ENCODE measurements at regions not wholly inside any gene's neighbourhood (a gene's known extent, or its start where the extent isn't known, plus 50 kb on each side); places are given as distances from the start of the nearest gene placed in this dataset.

DNA sequence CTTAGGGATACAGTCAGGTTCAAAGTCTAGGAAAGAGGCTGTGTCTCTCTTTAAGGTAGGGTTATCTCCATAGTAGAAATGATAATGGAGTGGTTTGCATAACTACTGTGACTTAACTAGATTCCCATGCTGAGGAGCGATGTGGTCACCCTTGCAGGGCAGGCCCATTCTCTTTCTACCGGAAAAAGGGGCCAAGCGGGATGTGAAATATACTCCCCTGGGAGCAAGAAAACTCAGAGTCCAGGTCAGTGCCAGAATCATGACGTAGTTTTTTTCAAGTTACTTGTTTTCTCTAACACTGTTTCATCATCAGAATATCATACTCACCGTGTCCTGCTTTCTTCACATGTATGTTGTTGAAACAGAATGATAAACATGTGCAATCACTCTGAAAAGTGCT, 649.0 kb upstream of the ANKRD30A start:
- TF ChIP-seq, protein P1, sequence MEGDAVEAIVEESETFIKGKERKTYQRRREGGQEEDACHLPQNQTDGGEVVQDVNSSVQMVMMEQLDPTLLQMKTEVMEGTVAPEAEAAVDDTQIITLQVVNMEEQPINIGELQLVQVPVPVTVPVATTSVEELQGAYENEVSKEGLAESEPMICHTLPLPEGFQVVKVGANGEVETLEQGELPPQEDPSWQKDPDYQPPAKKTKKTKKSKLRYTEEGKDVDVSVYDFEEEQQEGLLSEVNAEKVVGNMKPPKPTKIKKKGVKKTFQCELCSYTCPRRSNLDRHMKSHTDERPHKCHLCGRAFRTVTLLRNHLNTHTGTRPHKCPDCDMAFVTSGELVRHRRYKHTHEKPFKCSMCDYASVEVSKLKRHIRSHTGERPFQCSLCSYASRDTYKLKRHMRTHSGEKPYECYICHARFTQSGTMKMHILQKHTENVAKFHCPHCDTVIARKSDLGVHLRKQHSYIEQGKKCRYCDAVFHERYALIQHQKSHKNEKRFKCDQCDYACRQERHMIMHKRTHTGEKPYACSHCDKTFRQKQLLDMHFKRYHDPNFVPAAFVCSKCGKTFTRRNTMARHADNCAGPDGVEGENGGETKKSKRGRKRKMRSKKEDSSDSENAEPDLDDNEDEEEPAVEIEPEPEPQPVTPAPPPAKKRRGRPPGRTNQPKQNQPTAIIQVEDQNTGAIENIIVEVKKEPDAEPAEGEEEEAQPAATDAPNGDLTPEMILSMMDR (IDR thresholded peaks at IDR 0.05) = no peak
- H3K9me3 Mint-ChIP-seq (ENCODE audit: low read depth) = no peaks in the 10 kb centered on the region
- DNase-seq (ENCODE audit: low spot score) = no peak
- H3K27me3 Mint-ChIP-seq (ENCODE audit: low read depth) = no peaks in the 10 kb centered on the region
- H3K36me3 Mint-ChIP-seq (ENCODE audit: low read depth) = no peaks in the 10 kb centered on the region
- no peak overlapping the region for H3K27ac Mint-ChIP-seq (ENCODE audit: unreplicated experiment)
- peaks cover 4% of the 10 kb centered on the region for H3K4me1 Mint-ChIP-seq (ENCODE audit: low read depth)
- H3K4me3 Mint-ChIP-seq (ENCODE audit: unreplicated experiment) = no peak overlapping the region

DNA sequence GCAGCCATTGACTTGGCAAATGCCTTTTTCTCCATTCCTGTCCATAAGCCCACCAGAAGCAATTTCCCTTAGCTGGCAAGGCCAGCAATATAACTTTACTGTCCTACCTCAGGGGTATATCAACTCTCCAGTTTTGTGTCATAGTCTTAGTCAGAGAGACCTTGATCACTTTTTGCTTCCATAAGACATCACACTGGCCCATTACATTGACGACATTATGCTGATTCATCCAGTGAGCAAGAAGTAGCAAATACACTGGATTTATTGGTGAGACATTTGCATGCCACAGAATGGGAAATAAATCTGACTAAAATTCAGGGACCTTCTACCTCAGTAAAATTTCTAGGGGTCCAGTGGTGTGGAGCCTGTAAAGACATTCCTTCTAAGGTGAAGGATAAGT, 649.7 kb upstream of the ANKRD30A start:
- H3K27ac Mint-ChIP-seq (ENCODE audit: unreplicated experiment) = no peak overlapping the region
- no peaks in the 10 kb centered on the region for H3K36me3 Mint-ChIP-seq (ENCODE audit: low read depth)
- H3K27me3 Mint-ChIP-seq (ENCODE audit: low read depth) = no peaks in the 10 kb centered on the region
- TF ChIP-seq, protein P1 (IDR thresholded peaks at IDR 0.05) = no peak
- no peak overlapping the region for H3K4me3 Mint-ChIP-seq (ENCODE audit: unreplicated experiment)
- no peaks in the 10 kb centered on the region for H3K9me3 Mint-ChIP-seq (ENCODE audit: low read depth)
- no peak for DNase-seq (ENCODE audit: low spot score)
- peaks cover 6% of the 10 kb centered on the region for H3K4me1 Mint-ChIP-seq (ENCODE audit: low read depth)

DNA sequence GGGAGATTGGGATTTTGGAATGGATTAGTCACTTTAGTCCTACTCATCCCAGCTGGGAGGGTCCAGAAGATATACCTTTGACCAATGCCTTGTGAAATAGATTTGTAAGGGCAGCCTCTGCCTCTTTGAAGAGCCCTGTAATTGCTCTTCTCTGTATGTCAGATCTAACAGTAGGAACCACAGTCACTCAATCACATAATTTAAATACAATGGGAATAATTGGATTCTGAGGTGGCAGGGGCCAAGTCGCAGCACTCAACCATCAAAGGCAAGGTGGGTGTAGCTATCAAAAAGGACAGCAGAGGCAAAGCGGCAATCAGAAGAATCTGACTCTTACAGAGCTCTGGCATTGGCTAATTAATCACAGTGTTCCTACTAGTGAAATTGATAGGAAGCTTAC, 650.9 kb upstream of the ANKRD30A start:
- no peaks in the 10 kb centered on the region for H3K9me3 Mint-ChIP-seq (ENCODE audit: low read depth)
- no peak for DNase-seq (ENCODE audit: low spot score)
- no peaks in the 10 kb centered on the region for H3K36me3 Mint-ChIP-seq (ENCODE audit: low read depth)
- no peak overlapping the region for H3K4me3 Mint-ChIP-seq (ENCODE audit: unreplicated experiment)
- TF ChIP-seq, protein P1 (IDR thresholded peaks at IDR 0.05) = no peak
- H3K27ac Mint-ChIP-seq (ENCODE audit: unreplicated experiment) = no peak overlapping the region
- H3K27me3 Mint-ChIP-seq (ENCODE audit: low read depth) = no peaks in the 10 kb centered on the region
- H3K4me1 Mint-ChIP-seq (ENCODE audit: low read depth) = peaks cover 6% of the 10 kb centered on the region

DNA sequence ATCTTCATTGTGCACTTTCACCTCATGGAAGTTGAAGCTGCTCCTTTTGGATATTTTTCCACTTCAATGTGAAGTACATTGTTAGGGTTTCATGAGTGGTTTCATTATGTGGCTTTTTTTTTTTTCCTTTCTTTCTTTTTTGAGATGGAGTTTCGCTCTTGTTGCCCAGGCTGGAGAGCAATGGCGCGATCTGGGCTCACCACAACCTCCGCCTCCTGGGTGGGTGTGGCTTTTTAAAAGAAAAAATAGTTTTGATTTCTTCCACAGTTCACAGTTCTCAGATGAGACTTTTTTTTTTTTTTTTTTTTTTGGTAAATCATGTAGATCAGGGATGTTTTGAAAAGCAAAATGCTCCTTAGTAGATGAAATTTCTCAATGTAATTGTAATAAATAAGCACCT, 652.3 kb upstream of the ANKRD30A start:
- no peak for DNase-seq (ENCODE audit: low spot score)
- Mint-ChIP-seq H3K4me1 (ENCODE audit: low read depth) (peaks cover 6% of the 10 kb centered on the region), H3K36me3 (ENCODE audit: low read depth) (no peaks in the 10 kb centered on the region), H3K9me3 (ENCODE audit: low read depth) (no peaks in the 10 kb centered on the region), H3K4me3 (ENCODE audit: unreplicated experiment) (no peak overlapping the region), H3K27me3 (ENCODE audit: low read depth) (no peaks in the 10 kb centered on the region), H3K27ac (ENCODE audit: unreplicated experiment) (no peak overlapping the region)
- TF ChIP-seq, protein P1 (IDR thresholded peaks at IDR 0.05) = no peak

DNA sequence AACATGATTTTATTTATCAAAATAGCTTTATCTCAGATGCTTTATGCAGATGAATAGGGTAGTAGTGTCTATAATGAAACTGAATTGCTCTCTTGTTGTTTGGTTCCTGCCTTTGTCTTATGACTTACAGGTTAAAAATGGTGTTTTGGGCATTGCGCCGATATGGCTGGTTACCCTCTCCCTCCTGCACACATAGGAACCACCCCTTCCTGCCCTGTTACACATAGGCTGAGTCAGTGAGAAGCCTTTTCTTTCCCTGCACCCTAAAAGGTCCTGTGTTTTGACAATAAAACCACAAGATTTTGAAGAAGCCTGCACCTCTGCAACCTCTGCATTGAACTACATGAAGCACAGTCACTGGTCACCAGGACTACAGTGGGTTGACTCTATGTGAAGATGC, 655.8 kb upstream of the ANKRD30A start:
- no peaks in the 10 kb centered on the region for H3K9me3 Mint-ChIP-seq (ENCODE audit: low read depth)
- H3K4me3 Mint-ChIP-seq (ENCODE audit: unreplicated experiment) = no peak overlapping the region
- no peaks in the 10 kb centered on the region for H3K36me3 Mint-ChIP-seq (ENCODE audit: low read depth)
- H3K4me1 Mint-ChIP-seq (ENCODE audit: low read depth) = peaks cover 14% of the 10 kb centered on the region
- no peak for DNase-seq (ENCODE audit: low spot score)
- H3K27ac Mint-ChIP-seq (ENCODE audit: unreplicated experiment) = no peak overlapping the region
- TF ChIP-seq, protein P1 (IDR thresholded peaks at IDR 0.05) = no peak
- H3K27me3 Mint-ChIP-seq (ENCODE audit: low read depth) = no peaks in the 10 kb centered on the region

Data from chondrocyte (in vitro differentiated cells).